ENCODE measurements at regions not wholly inside any gene's neighbourhood (a gene's known extent, or its start where the extent isn't known, plus 50 kb on each side); places are given as distances from the start of the nearest gene placed in this dataset.
"Not testable (repeated sequence)": the region's sequence is repeated elsewhere in the genome, so short reads cannot be mapped to it uniquely, and the experiment has no call there.

GRCh38 chr9:25353783-25354182 is 324.5 kb downstream of the TUSC1 start:
- WGBS, 2 donors, result 44 to 51% methylated on average over 1 of the region's 1 CpG
- no peaks in the 10 kb centered on the region for H3K27me3 ChIP-seq (ENCODE audit: control insufficient read depth in 1 of 2, insufficient read depth in 2 of 2, low read length in 2 of 2)
- H3K36me3 ChIP-seq (ENCODE audit: control insufficient read depth in 2 of 2, insufficient read depth in 2 of 2, low read length in 1 of 2), result no peaks in the 10 kb centered on the region
- no peaks in the 10 kb centered on the region for H3K4me1 ChIP-seq (ENCODE audit: control insufficient read depth in 2 of 2, insufficient read depth in 2 of 2, low read length in 1 of 2)
- H3K4me3 ChIP-seq (ENCODE audit: low read depth in 1 of 2, low read length in 2 of 2), result no peak overlapping the region
- no peak overlapping the region for H3K27ac ChIP-seq (ENCODE audit: low read depth in 2 of 2, low read length in 1 of 2)
- H3K9me3 ChIP-seq (ENCODE audit: control insufficient read depth in 2 of 2, insufficient read depth in 1 of 2, low read depth in 1 of 2, low read length in 1 of 2), result no peaks in the 10 kb centered on the region

- H3K4me3 ChIP-seq (ENCODE audit: low read depth in 1 of 2, low read length in 2 of 2), result no peak overlapping the region
- no peaks in the 10 kb centered on the region for H3K9me3 ChIP-seq (ENCODE audit: control insufficient read depth in 2 of 2, insufficient read depth in 1 of 2, low read depth in 1 of 2, low read length in 1 of 2)
- no peaks in the 10 kb centered on the region for H3K27me3 ChIP-seq (ENCODE audit: control insufficient read depth in 1 of 2, insufficient read depth in 2 of 2, low read length in 2 of 2)
- H3K4me1 ChIP-seq (ENCODE audit: control insufficient read depth in 2 of 2, insufficient read depth in 2 of 2, low read length in 1 of 2), result no peaks in the 10 kb centered on the region
- WGBS, 2 donors, result 83 to 85% methylated on average over 2 of the region's 2 CpGs
- H3K36me3 ChIP-seq (ENCODE audit: control insufficient read depth in 2 of 2, insufficient read depth in 2 of 2, low read length in 1 of 2), result no peaks in the 10 kb centered on the region
- H3K27ac ChIP-seq (ENCODE audit: low read depth in 2 of 2, low read length in 1 of 2), result no peak overlapping the region
These were observed 328.2 kb downstream of the TUSC1 start for GRCh38 chr9:25350011-25350410.

GRCh38 chr9:25322142-25322541 is 356.1 kb downstream of the TUSC1 start:
- Histone ChIP-seq H3K4me1 (ENCODE audit: control insufficient read depth in 2 of 2, insufficient read depth in 2 of 2, low read length in 1 of 2) (no peaks in the 10 kb centered on the region), H3K36me3 (ENCODE audit: control insufficient read depth in 2 of 2, insufficient read depth in 2 of 2, low read length in 1 of 2) (no peaks in the 10 kb centered on the region), H3K9me3 (ENCODE audit: control insufficient read depth in 2 of 2, insufficient read depth in 1 of 2, low read depth in 1 of 2, low read length in 1 of 2) (no peaks in the 10 kb centered on the region), H3K27me3 (ENCODE audit: control insufficient read depth in 1 of 2, insufficient read depth in 2 of 2, low read length in 2 of 2) (no peaks in the 10 kb centered on the region), H3K4me3 (ENCODE audit: low read depth in 1 of 2, low read length in 2 of 2) (no peak overlapping the region), H3K27ac (ENCODE audit: low read depth in 2 of 2, low read length in 1 of 2) (no peak overlapping the region)
- WGBS, 2 donors, result 78 to 82% methylated on average over 8 of the region's 8 CpGs

GRCh38 chr9:25310961-25311360 is 367.3 kb downstream of the TUSC1 start:
- no peaks in the 10 kb centered on the region for H3K27me3 ChIP-seq (ENCODE audit: control insufficient read depth in 1 of 2, insufficient read depth in 2 of 2, low read length in 2 of 2)
- H3K36me3 ChIP-seq (ENCODE audit: control insufficient read depth in 2 of 2, insufficient read depth in 2 of 2, low read length in 1 of 2), result no peaks in the 10 kb centered on the region
- no peak overlapping the region for H3K4me3 ChIP-seq (ENCODE audit: low read depth in 1 of 2, low read length in 2 of 2)
- 62 to 76% methylated on average over 1 of the region's 1 CpG for WGBS, 2 donors
- H3K9me3 ChIP-seq (ENCODE audit: control insufficient read depth in 2 of 2, insufficient read depth in 1 of 2, low read depth in 1 of 2, low read length in 1 of 2), result no peaks in the 10 kb centered on the region
- no peak overlapping the region for H3K27ac ChIP-seq (ENCODE audit: low read depth in 2 of 2, low read length in 1 of 2)
- H3K4me1 ChIP-seq (ENCODE audit: control insufficient read depth in 2 of 2, insufficient read depth in 2 of 2, low read length in 1 of 2), result no peaks in the 10 kb centered on the region

- no peak overlapping the region for H3K4me3 ChIP-seq (ENCODE audit: low read depth in 1 of 2, low read length in 2 of 2)
- 73 to 78% methylated on average over 1 of the region's 1 CpG for WGBS, 2 donors
- no peaks in the 10 kb centered on the region for H3K4me1 ChIP-seq (ENCODE audit: control insufficient read depth in 2 of 2, insufficient read depth in 2 of 2, low read length in 1 of 2)
- no peaks in the 10 kb centered on the region for H3K9me3 ChIP-seq (ENCODE audit: control insufficient read depth in 2 of 2, insufficient read depth in 1 of 2, low read depth in 1 of 2, low read length in 1 of 2)
- no peak overlapping the region for H3K27ac ChIP-seq (ENCODE audit: low read depth in 2 of 2, low read length in 1 of 2)
- no peaks in the 10 kb centered on the region for H3K36me3 ChIP-seq (ENCODE audit: control insufficient read depth in 2 of 2, insufficient read depth in 2 of 2, low read length in 1 of 2)
- no peaks in the 10 kb centered on the region for H3K27me3 ChIP-seq (ENCODE audit: control insufficient read depth in 1 of 2, insufficient read depth in 2 of 2, low read length in 2 of 2)
These were observed 369.7 kb downstream of the TUSC1 start for GRCh38 chr9:25308549-25308948.

- no peaks in the 10 kb centered on the region for H3K9me3 ChIP-seq (ENCODE audit: control insufficient read depth in 2 of 2, insufficient read depth in 1 of 2, low read depth in 1 of 2, low read length in 1 of 2)
- no peaks in the 10 kb centered on the region for H3K36me3 ChIP-seq (ENCODE audit: control insufficient read depth in 2 of 2, insufficient read depth in 2 of 2, low read length in 1 of 2)
- H3K4me1 ChIP-seq (ENCODE audit: control insufficient read depth in 2 of 2, insufficient read depth in 2 of 2, low read length in 1 of 2), result no peaks in the 10 kb centered on the region
- H3K4me3 ChIP-seq (ENCODE audit: low read depth in 1 of 2, low read length in 2 of 2), result no peak overlapping the region
- 36 to 38% methylated on average over 1 of the region's 1 CpG for WGBS, 2 donors
- H3K27me3 ChIP-seq (ENCODE audit: control insufficient read depth in 1 of 2, insufficient read depth in 2 of 2, low read length in 2 of 2), result no peaks in the 10 kb centered on the region
- no peak overlapping the region for H3K27ac ChIP-seq (ENCODE audit: low read depth in 2 of 2, low read length in 1 of 2)
These were observed 375.6 kb downstream of the TUSC1 start for GRCh38 chr9:25302601-25303000.

GRCh38 chr9:25288195-25288594 is 390.0 kb downstream of the TUSC1 start:
- H3K27ac ChIP-seq (ENCODE audit: low read depth in 2 of 2, low read length in 1 of 2); H3K36me3 ChIP-seq (ENCODE audit: control insufficient read depth in 2 of 2, insufficient read depth in 2 of 2, low read length in 1 of 2); H3K4me3 ChIP-seq (ENCODE audit: low read depth in 1 of 2, low read length in 2 of 2); H3K9me3 ChIP-seq (ENCODE audit: control insufficient read depth in 2 of 2, insufficient read depth in 1 of 2, low read depth in 1 of 2, low read length in 1 of 2); H3K27me3 ChIP-seq (ENCODE audit: control insufficient read depth in 1 of 2, insufficient read depth in 2 of 2, low read length in 2 of 2); H3K4me1 ChIP-seq (ENCODE audit: control insufficient read depth in 2 of 2, insufficient read depth in 2 of 2, low read length in 1 of 2): not testable (repeated sequence)
- 76 to 86% methylated on average over 5 of the region's 5 CpGs for WGBS, 2 donors

- Histone ChIP-seq H3K9me3 (ENCODE audit: control insufficient read depth in 2 of 2, insufficient read depth in 1 of 2, low read depth in 1 of 2, low read length in 1 of 2) (no peaks in the 10 kb centered on the region), H3K27ac (ENCODE audit: low read depth in 2 of 2, low read length in 1 of 2) (no peak overlapping the region), H3K36me3 (ENCODE audit: control insufficient read depth in 2 of 2, insufficient read depth in 2 of 2, low read length in 1 of 2) (no peaks in the 10 kb centered on the region), H3K27me3 (ENCODE audit: control insufficient read depth in 1 of 2, insufficient read depth in 2 of 2, low read length in 2 of 2) (no peaks in the 10 kb centered on the region), H3K4me1 (ENCODE audit: control insufficient read depth in 2 of 2, insufficient read depth in 2 of 2, low read length in 1 of 2) (no peaks in the 10 kb centered on the region), H3K4me3 (ENCODE audit: low read depth in 1 of 2, low read length in 2 of 2) (no peak overlapping the region)
- 13 to 26% methylated on average over 1 of the region's 1 CpG for WGBS, 2 donors
These were observed 393.9 kb downstream of the TUSC1 start for GRCh38 chr9:25284365-25284764.

GRCh38 chr9:25282946-25283345 is 395.3 kb downstream of the TUSC1 start:
- WGBS, 2 donors, result 85 to 87% methylated on average over 1 of the region's 1 CpG
- H3K27me3 ChIP-seq (ENCODE audit: control insufficient read depth in 1 of 2, insufficient read depth in 2 of 2, low read length in 2 of 2), result no peaks in the 10 kb centered on the region

GRCh38 chr9:25261445-25261844 is 416.8 kb downstream of the TUSC1 start:
- 87% methylated on average over 4 of the region's 4 CpGs for WGBS, 2 donors
- no peaks in the 10 kb centered on the region for H3K27me3 ChIP-seq (ENCODE audit: control insufficient read depth in 1 of 2, insufficient read depth in 2 of 2, low read length in 2 of 2)
- H3K4me1 ChIP-seq (ENCODE audit: control insufficient read depth in 2 of 2, insufficient read depth in 2 of 2, low read length in 1 of 2), result no peaks in the 10 kb centered on the region
- H3K36me3 ChIP-seq (ENCODE audit: control insufficient read depth in 2 of 2, insufficient read depth in 2 of 2, low read length in 1 of 2), result no peaks in the 10 kb centered on the region
- H3K27ac ChIP-seq (ENCODE audit: low read depth in 2 of 2, low read length in 1 of 2), result no peak overlapping the region
- no peaks in the 10 kb centered on the region for H3K9me3 ChIP-seq (ENCODE audit: control insufficient read depth in 2 of 2, insufficient read depth in 1 of 2, low read depth in 1 of 2, low read length in 1 of 2)
- no peak overlapping the region for H3K4me3 ChIP-seq (ENCODE audit: low read depth in 1 of 2, low read length in 2 of 2)

More at GRCh38 chr9:25282946-25283345, 395.3 kb downstream of the TUSC1 start:
- Histone ChIP-seq H3K4me3 (ENCODE audit: low read depth in 1 of 2, low read length in 2 of 2) (no peak overlapping the region), H3K36me3 (ENCODE audit: control insufficient read depth in 2 of 2, insufficient read depth in 2 of 2, low read length in 1 of 2) (no peaks in the 10 kb centered on the region), H3K4me1 (ENCODE audit: control insufficient read depth in 2 of 2, insufficient read depth in 2 of 2, low read length in 1 of 2) (no peaks in the 10 kb centered on the region), H3K9me3 (ENCODE audit: control insufficient read depth in 2 of 2, insufficient read depth in 1 of 2, low read depth in 1 of 2, low read length in 1 of 2) (no peaks in the 10 kb centered on the region), H3K27ac (ENCODE audit: low read depth in 2 of 2, low read length in 1 of 2) (no peak overlapping the region)
